ENCODE measurements at regions not wholly inside any gene's neighbourhood (a gene's known extent, or its start where the extent isn't known, plus 50 kb on each side); places are given as distances from the start of the nearest gene placed in this dataset.

DNA sequence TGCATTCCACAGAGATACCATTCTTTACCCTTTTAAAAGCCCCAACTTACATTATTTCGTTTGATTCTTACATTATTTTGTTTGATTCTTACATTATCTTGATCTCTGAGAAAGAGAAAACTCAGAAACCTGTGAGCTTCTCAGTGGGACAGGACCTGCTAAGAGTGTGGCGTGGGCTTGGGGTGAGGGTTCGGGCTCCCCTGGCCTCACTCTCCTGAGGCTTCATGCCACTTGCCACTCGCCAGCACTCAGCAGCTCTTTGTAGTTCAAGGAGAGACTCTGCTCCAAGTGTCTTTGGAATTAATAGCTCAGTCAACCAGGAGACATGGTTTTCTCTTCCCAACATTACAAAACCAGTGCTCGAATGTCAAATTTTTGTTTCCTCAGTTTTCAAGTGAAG, 132.4 kb upstream of the RGS17 start:
- TF ChIP-seq, protein P1, sequence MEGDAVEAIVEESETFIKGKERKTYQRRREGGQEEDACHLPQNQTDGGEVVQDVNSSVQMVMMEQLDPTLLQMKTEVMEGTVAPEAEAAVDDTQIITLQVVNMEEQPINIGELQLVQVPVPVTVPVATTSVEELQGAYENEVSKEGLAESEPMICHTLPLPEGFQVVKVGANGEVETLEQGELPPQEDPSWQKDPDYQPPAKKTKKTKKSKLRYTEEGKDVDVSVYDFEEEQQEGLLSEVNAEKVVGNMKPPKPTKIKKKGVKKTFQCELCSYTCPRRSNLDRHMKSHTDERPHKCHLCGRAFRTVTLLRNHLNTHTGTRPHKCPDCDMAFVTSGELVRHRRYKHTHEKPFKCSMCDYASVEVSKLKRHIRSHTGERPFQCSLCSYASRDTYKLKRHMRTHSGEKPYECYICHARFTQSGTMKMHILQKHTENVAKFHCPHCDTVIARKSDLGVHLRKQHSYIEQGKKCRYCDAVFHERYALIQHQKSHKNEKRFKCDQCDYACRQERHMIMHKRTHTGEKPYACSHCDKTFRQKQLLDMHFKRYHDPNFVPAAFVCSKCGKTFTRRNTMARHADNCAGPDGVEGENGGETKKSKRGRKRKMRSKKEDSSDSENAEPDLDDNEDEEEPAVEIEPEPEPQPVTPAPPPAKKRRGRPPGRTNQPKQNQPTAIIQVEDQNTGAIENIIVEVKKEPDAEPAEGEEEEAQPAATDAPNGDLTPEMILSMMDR (IDR thresholded peaks at IDR 0.05) = no peak

DNA sequence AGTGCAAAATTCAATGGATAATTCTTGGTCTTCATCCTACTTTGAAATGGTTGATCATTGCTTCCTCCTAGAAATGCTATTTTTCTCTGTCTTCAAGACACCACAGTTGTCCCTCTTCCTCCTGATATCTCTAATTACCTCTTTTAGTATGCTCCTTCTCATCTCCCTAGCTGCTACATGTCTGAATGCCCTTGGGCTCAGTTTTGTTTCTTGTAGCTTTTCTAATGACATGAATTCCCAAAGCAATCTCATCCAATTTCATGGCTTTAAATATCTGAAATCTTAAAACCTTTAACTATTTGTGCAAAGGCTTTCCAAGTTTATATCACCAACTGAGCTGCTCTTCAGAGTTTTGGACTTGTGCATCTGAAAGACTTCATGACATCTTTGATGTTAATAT, 120.2 kb upstream of the RGS17 start:
- Histone ChIP-seq H3K4me1 (no peaks in the 10 kb centered on the region), H3K36me3 (no peaks in the 10 kb centered on the region), H3K4me3 (no peak overlapping the region), H3K27ac (no peak overlapping the region), H3K27me3 (no peaks in the 10 kb centered on the region), H3K9me3 (no peaks in the 10 kb centered on the region)
- no peak for DNase-seq
- intact Hi-C loops (cut with DNase I; ENCODE audit: low total_unique reads) = no loop called here
- TF ChIP-seq, protein P1 (IDR thresholded peaks at IDR 0.05) = no peak

More for the DNA sequence above, 132.4 kb upstream of the RGS17 start:
- DNase-seq = no peak
- H3K4me1 ChIP-seq = no peaks in the 10 kb centered on the region
- no peaks in the 10 kb centered on the region for H3K36me3 ChIP-seq
- H3K27ac ChIP-seq = no peak overlapping the region
- no peaks in the 10 kb centered on the region for H3K27me3 ChIP-seq
- intact Hi-C loops (cut with DNase I; ENCODE audit: low total_unique reads) = no loop called here
- no peaks in the 10 kb centered on the region for H3K9me3 ChIP-seq
- no peak overlapping the region for H3K4me3 ChIP-seq

DNA sequence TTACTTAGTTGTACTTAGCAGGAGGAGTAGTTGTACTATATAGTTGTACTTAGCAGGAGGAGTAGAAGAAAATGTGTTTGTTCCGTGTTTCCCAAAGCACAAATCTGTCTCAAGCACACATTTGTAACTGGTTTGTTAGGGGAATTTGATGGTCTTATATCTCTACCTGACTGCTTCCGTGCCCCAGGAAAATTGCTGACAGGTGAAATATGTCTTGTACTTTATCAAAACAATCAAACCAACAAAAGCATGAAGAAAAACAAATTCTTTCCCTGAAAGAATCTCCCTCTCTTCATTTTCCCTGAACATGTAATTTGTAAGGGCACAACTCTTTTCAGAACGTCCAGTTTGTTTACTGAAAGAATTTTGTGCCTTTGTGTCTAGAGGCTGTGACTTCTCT, 106.6 kb upstream of the RGS17 start:
- no peaks in the 10 kb centered on the region for H3K36me3 ChIP-seq
- no peak overlapping the region for H3K4me3 ChIP-seq
- no peaks in the 10 kb centered on the region for H3K27me3 ChIP-seq
- no peaks in the 10 kb centered on the region for H3K9me3 ChIP-seq
- H3K27ac ChIP-seq = no peak overlapping the region
- no peak for DNase-seq
- TF ChIP-seq, protein P1 (IDR thresholded peaks at IDR 0.05) = no peak
- intact Hi-C loops (cut with DNase I; ENCODE audit: low total_unique reads) = no loop called here
- no peaks in the 10 kb centered on the region for H3K4me1 ChIP-seq

DNA sequence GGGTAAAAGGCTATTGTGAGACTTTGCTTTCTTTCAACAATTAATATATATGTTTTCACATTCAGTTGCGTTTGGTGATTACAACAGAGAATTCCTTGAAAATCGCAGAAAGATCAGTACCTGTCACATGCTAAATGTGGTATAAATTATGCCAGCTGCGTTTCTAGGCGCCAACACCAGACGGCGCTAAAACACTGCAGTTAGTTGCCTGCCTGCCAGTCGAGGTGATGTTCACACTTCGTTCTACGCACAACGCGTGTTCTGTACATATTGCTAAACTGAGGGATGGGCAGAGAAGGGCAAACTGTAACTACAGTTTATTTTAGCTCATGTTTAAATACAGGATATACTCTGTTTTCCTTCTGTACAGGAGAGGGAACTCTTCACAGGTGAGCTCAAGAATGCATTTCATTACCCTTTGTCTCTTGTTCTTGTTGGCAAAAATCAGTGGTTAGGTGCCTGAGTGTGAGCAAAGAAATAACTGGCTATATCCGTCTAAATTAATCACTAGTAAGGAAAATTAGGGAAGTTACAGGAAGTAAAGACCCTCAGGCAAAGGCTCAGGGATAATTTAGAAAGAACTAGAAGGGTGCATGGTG, 100.1 kb upstream of the RGS17 start:
- H3K36me3 ChIP-seq = no peaks in the 10 kb centered on the region
- TF ChIP-seq, protein P1 (IDR thresholded peaks at IDR 0.05) = peak; percentile 55 to 61
- intact Hi-C loops (cut with DNase I; ENCODE audit: low total_unique reads) = no loop called here
- H3K9me3 ChIP-seq = no peaks in the 10 kb centered on the region
- no peaks in the 10 kb centered on the region for H3K4me1 ChIP-seq
- no peak overlapping the region for H3K27ac ChIP-seq
- no peak overlapping the region for H3K4me3 ChIP-seq
- no peak for DNase-seq
- H3K27me3 ChIP-seq = no peaks in the 10 kb centered on the region

DNA sequence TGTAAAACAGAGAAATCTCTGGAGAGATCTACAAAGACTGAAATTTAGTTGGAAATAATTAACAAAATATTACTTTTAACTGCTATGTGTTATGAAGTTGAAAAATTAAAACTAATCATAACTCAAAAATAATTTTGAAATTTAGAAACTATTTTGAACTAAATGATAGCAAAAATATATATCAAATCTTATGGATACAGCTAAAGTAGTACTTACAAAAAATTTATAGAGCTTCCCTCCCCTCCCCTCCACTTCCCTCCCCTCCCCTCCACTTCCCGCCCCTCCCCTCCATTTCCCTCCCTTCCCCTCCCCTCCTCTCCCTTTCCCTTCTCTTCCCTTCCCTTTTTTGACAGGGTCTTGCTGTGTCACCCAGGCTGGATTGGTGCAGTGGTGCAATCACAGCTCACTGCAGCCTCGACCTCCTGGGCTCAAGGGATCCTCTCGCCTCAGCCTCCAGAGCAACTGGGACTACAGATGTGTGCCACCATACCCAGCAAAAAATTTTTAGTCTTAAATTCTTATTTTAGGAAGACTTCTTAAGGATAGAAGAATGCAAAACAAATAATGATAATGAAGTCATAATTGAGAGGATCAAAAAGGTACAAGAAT, 87.2 kb upstream of the RGS17 start:
- TF ChIP-seq, protein P1 (IDR thresholded peaks at IDR 0.05) = no peak
- intact Hi-C loops (cut with DNase I; ENCODE audit: low total_unique reads) = no loop called here
- Histone ChIP-seq H3K27ac (no peak overlapping the region), H3K9me3 (no peaks in the 10 kb centered on the region), H3K27me3 (no peaks in the 10 kb centered on the region), H3K36me3 (no peaks in the 10 kb centered on the region), H3K4me3 (no peak overlapping the region), H3K4me1 (peaks cover 0 to 3% (median 0%) of the 10 kb centered on the region in 4 donors)
- no peak for DNase-seq
